Brain pericyte (primary cell): ENCODE measurements at regions not wholly inside any gene's neighbourhood (a gene's known extent, or its start where the extent isn't known, plus 50 kb on each side); places are given as distances from the start of the nearest gene placed in this dataset.
"Not testable (repeated sequence)": the region's sequence is repeated elsewhere in the genome, so short reads cannot be mapped to it uniquely, and the experiment has no call there.

Source experiments
- DNase-seq: peaks from one replicate; pipeline ENCODE4 v3.0.0-alpha.2; 2012; ENCODE audit warnings: low read depth, low spot score

- no peak for DNase-seq
Observed at GRCh38 chr5:85545129-85545528, 1072.6 kb upstream of the COX7C start.

- no peak for DNase-seq
Observed at GRCh38 chr5:85549229-85549628, 1068.5 kb upstream of the COX7C start.

DNA sequence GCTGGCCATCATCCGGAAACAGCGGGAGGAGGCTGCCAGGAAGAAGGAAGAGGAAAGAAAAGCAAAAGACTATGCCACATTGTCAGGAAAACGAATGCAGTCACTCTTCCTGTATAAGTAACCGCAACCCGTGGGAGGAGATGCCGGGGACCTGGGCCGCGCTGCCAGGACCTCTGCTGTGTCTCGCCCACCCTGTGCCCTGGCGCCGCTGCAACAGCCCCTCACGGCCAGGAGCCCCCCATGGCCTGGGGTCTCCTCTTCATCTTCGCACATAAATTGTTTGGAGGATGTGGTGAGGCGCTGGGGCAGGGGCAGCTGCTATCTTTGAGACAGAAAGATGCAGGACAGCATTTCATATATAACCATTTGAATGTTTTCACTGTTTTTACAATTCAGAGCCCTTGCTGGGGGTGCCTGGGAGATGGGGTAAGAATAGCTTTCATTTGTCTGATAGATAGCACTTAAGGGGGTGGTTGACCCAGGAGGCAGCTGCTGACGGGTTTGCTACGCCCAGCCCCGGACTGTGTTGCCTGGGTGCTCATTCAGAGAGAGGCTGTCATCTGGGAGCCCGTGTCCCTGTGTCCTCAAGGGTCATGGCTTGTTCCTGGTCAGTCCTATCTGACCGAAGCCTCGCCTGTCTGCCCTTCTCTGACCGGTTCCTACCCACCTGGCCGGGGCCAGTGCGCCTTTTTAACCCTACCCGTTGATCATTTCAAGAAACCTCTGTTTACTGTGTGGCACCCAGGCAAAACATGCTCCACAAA, 1067.7 kb upstream of the COX7C start:
- no peak for DNase-seq

GRCh38 chr5:85556464-85556863, 1061.3 kb upstream of the COX7C start:
- no peak for DNase-seq

GRCh38 chr5:85576666-85577065, 1041.1 kb upstream of the COX7C start:
- no peak for DNase-seq

GRCh38 chr5:85587806-85588205, 1029.9 kb upstream of the COX7C start:
- DNase-seq, result not testable (repeated sequence)

DNA sequence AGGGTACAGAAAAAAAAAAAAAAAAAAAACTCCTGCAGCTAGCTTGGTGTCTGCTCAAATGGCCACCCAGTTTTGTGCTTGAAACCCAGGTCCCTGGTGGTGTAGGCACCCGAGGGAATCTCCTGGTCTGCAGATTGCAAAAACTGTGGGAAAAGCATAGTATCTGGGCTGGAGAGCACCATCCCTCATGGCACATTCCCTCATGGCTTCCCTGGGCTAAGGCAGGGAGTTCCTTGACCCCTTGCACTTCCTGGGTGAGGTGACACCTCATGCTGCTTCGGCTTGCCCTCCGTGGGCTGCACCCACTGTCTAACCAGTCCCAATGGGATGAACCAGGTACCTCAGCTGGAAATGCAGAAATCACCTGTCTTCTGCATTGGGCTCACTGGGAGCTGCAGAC, 1029.5 kb upstream of the COX7C start:
- not testable (repeated sequence) for DNase-seq

- no peak for DNase-seq
Observed at GRCh38 chr5:85590764-85591163, 1027.0 kb upstream of the COX7C start.

DNA sequence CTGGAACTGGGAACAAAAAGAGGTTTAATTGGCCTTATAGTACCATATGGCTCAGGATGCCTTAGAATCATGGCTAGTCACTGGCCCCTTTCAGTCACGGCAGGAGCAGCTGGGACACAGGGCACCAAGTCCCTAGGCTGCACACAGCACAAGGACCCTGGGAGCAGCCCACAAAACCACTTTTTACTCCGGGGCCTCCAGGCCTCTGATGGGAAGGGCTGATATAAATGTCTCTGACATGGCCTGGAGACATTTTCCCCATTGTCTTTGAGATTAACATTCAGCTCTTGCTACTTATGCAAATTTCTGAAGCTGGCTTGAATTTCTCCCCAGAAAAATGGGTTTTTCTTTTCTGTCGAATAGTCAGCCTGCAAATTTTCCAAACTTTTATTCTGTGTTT, 1026.4 kb upstream of the COX7C start:
- no peak for DNase-seq

DNA sequence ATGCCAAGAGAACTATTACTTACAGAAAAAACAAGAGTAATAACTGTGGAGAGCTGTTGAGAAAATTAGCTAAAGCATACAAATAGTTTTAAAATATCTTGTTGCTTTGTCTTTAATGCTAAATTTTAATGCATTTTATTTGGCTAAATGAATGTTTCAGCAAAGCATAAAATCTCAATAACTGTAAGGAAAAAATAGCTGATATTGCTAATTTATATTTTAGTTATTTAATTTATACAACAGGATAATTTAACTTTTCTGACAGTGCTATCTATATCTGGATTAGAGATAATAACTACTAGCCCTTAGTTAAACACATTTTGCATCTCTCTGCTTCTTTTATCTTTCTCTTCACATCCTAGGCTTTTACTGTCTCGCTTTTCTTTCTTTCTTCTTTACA, 1014.9 kb upstream of the COX7C start:
- no peak for DNase-seq

DNA sequence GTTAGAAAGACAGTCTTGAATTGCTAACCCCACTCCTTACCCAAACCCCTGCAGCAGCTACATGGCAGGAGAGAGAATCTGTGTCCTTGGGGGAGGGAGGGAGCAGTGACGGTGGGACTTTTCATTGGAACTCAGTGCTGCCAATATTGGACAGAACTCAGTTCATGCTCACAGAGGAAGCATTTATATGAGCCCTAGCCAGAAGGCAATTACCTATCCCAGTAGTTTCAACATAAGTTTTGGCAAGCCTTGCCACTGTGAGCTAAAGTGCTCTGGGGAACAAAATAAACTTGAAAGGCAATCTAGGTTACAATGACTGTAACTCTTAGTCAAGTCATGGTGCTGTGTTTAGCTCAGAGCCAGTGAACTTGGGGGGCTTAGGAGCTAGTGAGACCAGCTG, 1013.4 kb upstream of the COX7C start:
- no peak for DNase-seq

DNA sequence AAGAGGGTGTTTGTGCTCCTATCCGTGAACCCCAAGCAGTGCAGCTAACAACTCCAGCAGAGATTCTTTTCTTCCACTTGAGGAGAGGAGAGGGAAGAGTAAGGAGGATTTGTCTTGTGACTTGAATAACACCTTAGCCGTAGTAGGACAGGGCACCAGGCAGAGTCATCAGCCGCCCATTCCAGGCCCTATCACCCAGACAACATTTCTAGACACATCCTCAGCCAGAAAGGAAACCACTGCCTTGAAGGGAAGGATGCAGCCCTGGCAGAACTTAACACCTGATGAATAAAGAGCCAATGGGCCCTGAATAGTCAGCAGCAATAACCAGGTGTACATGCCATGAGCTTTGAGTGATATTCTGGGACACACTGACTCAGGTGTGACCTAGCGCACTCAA, 1013.0 kb upstream of the COX7C start:
- DNase-seq, result no peak

DNA sequence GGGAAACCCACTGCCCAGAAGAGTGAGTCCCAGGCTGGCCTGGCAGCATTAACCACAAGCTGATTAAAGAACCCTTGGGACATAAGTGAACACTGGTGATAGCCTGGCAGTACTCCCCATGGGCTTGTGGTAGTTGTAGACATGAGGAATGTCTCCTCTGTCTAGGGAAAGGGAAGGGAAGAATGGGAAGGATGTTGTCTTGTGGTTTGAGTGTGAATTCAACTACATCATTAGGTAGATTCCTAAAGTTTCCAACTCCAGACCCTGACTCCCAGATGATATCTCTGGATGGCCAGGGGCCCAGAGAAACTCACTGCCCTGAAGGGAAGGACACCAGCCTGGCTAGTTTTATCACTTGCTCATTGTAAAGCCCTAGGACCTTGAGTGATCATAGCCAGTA, 1012.4 kb upstream of the COX7C start:
- no peak for DNase-seq

GRCh38 chr5:85614489-85614888, 1003.3 kb upstream of the COX7C start:
- DNase-seq, result no peak

GRCh38 chr5:85621668-85622067, 996.1 kb upstream of the COX7C start:
- DNase-seq, result no peak

DNA sequence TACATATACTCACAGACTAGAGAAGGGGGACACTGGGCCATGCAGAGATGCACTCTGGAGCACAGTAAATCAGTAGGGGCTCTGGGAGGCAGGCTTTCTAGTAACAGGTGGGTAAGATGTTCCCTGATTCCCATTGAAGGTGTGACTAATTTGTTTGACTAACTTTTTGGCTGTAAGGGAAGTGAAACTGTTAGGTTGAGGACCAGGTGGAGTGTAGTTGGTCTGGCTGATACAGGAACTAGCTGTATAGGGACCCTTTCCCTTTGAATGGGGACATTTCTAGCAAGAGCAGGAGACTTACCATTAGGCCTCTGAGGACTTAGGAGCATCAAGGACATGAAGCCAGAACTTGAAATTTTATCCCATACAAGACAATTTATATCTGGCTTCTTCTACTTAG, 989.6 kb upstream of the COX7C start:
- no peak for DNase-seq

DNA sequence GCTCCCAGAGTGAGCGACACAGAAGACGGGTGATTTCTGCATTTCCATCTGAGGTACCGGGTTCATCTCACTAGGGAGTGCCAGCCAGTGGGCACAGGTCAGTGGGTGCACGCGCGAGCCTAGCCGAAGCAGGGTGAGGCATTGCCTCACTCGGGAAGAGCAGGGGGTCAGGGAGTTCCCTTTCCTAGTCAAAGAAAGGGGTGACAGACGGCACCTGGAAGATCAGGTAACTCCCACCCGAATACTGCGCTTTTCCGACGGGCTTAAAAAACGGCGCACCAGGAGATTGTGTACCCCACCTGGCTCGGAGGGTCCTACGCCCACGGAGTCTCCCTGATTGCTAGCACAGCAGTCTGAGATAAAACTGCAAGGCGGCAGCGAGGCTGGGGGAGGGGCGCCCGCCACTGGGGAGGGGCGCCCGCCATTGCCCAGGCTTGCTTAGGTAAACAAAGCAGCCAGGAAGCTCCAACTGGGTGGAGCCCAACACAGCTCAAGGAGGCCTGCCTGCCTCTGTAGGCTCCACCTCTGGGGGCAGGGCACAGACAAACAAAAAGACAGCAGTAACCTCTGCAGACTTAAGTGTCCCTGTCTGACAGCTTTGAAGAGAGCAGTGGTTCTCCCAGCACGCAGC, 979.1 kb upstream of the COX7C start:
- DNase-seq, result not testable (repeated sequence)

- DNase-seq, result no peak
Observed at GRCh38 chr5:85646036-85646435, 971.7 kb upstream of the COX7C start.

DNA sequence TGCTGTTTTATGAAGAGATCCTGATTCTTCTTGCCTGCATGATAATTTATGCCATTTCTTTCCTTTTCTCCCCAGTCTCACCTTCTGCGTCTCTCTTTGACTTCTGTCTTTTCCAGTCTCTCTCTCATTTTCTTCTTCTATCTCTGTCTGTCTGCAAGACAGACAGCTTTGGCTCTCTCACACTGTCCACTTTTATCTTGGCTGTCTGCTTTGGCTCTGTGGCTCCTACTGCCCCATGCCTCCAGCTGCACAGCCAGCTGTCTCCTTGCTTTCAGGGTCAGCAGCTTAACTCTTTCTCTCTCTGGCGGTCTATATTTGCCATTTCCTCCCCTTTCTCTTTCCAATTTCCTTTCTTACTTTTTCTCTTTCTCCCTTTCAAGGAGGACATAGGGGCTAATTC, 971.1 kb upstream of the COX7C start:
- no peak for DNase-seq

DNA sequence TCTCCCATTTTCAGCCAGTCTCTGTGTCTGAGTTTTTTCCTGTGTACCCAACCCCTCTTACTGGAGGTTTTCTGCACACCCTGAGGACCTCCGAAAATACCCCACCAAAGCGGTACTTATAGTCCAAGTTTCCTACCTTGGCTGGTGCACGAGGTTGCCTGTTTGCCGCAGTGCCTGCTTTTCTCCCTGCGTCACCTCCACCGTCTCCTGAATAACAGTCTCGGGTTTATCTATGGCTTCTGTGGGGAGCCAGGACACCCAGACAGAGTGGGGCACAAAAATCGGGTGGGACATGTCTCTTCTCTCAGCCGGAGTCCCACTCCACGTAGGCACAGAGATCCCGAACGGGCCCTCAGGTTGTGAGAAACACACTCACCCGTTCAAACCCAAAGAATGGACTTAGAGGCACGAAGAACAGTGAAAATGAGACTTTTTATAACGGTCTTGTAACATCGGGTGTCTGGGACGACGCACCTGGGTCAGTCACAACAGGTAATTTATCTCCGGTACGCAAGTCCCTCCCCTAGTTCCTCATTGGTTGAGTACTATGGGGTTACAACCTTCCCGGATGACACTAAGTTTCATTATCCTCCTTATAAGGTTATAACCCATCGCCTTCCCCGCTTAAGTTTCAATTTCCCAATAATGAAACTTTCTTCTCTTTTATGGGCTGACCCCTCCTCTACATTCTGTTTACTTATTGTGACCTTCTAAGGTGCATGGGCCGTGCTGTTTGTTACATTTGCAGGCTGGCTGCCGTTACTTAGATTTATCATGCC, 970.2 kb upstream of the COX7C start:
- DNase-seq, result no peak

- no peak for DNase-seq
Observed at GRCh38 chr5:85648495-85648894, 969.2 kb upstream of the COX7C start.

DNA sequence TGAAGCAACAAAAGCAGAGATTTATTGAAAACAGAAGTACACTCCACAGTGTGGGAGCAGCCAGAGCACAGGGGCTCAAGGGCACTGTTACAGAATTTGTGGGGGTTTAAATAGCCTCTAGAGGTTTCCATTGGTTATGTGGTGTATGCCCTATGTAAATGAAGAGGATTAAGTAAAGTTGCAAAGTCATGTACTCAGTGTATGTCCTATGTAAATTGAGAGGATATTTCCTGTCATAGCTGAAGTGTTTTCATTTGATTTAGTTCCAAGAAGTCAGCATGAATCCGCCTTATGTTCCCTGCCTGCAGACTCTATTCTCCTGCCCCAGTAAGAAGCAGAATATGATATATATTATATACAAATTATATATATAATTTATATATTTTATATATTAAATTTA, 966.0 kb upstream of the COX7C start:
- DNase-seq, result no peak

DNA sequence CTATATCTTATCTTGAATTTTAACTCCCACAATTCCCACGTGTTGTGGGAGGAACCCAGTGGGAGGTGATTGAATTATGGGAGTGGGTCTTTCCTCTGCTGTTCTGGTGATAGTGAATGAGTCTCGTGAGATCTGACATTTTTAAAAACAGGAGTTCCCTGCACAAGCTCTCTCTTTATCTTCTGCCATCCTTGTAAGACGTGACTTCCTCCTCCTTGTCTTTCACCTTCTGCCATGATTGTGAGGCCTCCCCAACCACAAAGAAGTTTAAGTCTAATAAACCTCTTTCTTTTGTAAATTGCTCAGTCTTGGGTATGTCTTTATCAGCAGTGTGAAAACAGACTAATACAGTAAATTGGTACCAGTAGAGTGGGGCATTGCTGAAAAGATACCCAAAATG, 963.6 kb upstream of the COX7C start:
- not testable (repeated sequence) for DNase-seq
